Activated gamma-delta T cell treated with anti-CD3 and anti-CD28 coated beads, Interleukin-2, amount 50 U/mL, for 16 hours (primary cell): ENCODE measurements at regions not wholly inside any gene's neighbourhood (a gene's known extent, or its start where the extent isn't known, plus 50 kb on each side); places are given as distances from the start of the nearest gene placed in this dataset.
"Not testable (repeated sequence)": the region's sequence is repeated elsewhere in the genome, so short reads cannot be mapped to it uniquely, and the experiment has no call there.

Source experiments
- DNase-seq: peaks from one replicate; pipeline ENCODE4 v3.0.0-alpha.2; 2020; ENCODE audit warnings: low read depth

- no peak for DNase-seq
These were observed 1293.1 kb upstream of the SLC39A10 start for GRCh38 chr2:194363878-194364277.

- no peak for DNase-seq
These were observed 1293.7 kb upstream of the SLC39A10 start for GRCh38 chr2:194363295-194363694.

- no peak for DNase-seq
These were observed 1304.5 kb upstream of the SLC39A10 start for GRCh38 chr2:194352505-194352904.

GRCh38 chr2:194346193-194346592, 1310.8 kb upstream of the SLC39A10 start:
- DNase-seq, result no peak

GRCh38 chr2:194345347-194345746, 1311.7 kb upstream of the SLC39A10 start:
- DNase-seq, result no peak

GRCh38 chr2:194343167-194343566, 1313.9 kb upstream of the SLC39A10 start:
- no peak for DNase-seq

GRCh38 chr2:194332799-194333490, 1324.1 kb upstream of the SLC39A10 start:
- no peak for DNase-seq

GRCh38 chr2:194328456-194328855, 1328.6 kb upstream of the SLC39A10 start:
- no peak for DNase-seq

GRCh38 chr2:194327196-194327888, 1329.7 kb upstream of the SLC39A10 start:
- DNase-seq, result no peak

GRCh38 chr2:194323740-194324139, 1333.3 kb upstream of the SLC39A10 start:
- no peak for DNase-seq

- no peak for DNase-seq
These were observed 1336.5 kb upstream of the SLC39A10 start for GRCh38 chr2:194320520-194320919.

GRCh38 chr2:194319222-194319992, 1337.6 kb upstream of the SLC39A10 start:
- DNase-seq, result no peak

GRCh38 chr2:194314042-194314441, 1343.0 kb upstream of the SLC39A10 start:
- no peak for DNase-seq

- DNase-seq, result no peak
These were observed 1352.8 kb upstream of the SLC39A10 start for GRCh38 chr2:194304191-194304590.

- DNase-seq, result no peak
These were observed 1355.1 kb upstream of the SLC39A10 start for GRCh38 chr2:194301946-194302345.

GRCh38 chr2:194294156-194294555, 1362.9 kb upstream of the SLC39A10 start:
- no peak for DNase-seq

- DNase-seq, result no peak
These were observed 1365.9 kb upstream of the SLC39A10 start for GRCh38 chr2:194291104-194291503.

GRCh38 chr2:194289712-194290346, 1367.2 kb upstream of the SLC39A10 start:
- no peak for DNase-seq

GRCh38 chr2:194276667-194277066, 1380.4 kb upstream of the SLC39A10 start:
- not testable (repeated sequence) for DNase-seq

GRCh38 chr2:194271293-194271961, 1385.6 kb upstream of the SLC39A10 start:
- no peak for DNase-seq

GRCh38 chr2:194270648-194271047, 1386.4 kb upstream of the SLC39A10 start:
- DNase-seq, result no peak

GRCh38 chr2:194264586-194264985, 1392.4 kb upstream of the SLC39A10 start:
- no peak for DNase-seq
